OCI-LY1 (cell line): ENCODE measurements at regions not wholly inside any gene's neighbourhood (a gene's known extent, or its start where the extent isn't known, plus 50 kb on each side); places are given as distances from the start of the nearest gene placed in this dataset.

Experiments
- H2AFZ ChIP-seq: fragments of 200-600 bp; sonication (generic), shearing (Covaris generic); 2 replicates; pipeline ENCODE4 v1.6.0; 2014; ENCODE audit warnings: antibody characterized with exemption, mild to moderate bottlenecking, low read length
- H3F3A ChIP-seq: fragments of 200-600 bp; sonication (generic), shearing (Covaris generic); 2 replicates; pipeline ENCODE4 v1.6.0; 2014; ENCODE audit warnings: mild to moderate bottlenecking, antibody characterized with exemption, low read length, moderate library complexity; ENCODE audit not compliant: insufficient read depth
- H3K27ac ChIP-seq: fragments of 200-600 bp; sonication (generic); 2 replicates; pipeline ENCODE4 v1.5.1; 2014; ENCODE audit warnings: low read length, mixed run types, mild to moderate bottlenecking, low read depth; ENCODE audit not compliant: poor library complexity, severe bottlenecking
- H3K27me3 ChIP-seq: fragments of 200-600 bp; sonication (generic); 2 replicates; pipeline ENCODE4 v1.6.0; 2014; ENCODE audit warnings: antibody characterized with exemption, mild to moderate bottlenecking, low read length, moderate library complexity; ENCODE audit not compliant: insufficient read depth
- H3K36me3 ChIP-seq: fragments of 200-600 bp; sonication (generic); 2 replicates; pipeline ENCODE4 v1.6.1; 2014; ENCODE audit warnings: mild to moderate bottlenecking, antibody characterized with exemption, low read length, moderate library complexity, mixed read lengths; ENCODE audit not compliant: insufficient read depth
- H3K4me1 ChIP-seq: fragments of 200-600 bp; sonication (generic); 2 replicates; pipeline ENCODE4 v1.5.1; 2014; ENCODE audit warnings: mild to moderate bottlenecking, low read length, moderate library complexity; ENCODE audit not compliant: insufficient read depth, severe bottlenecking
- H3K4me2 ChIP-seq: fragments of 200-600 bp; sonication (generic), shearing (Covaris generic); 2 replicates; pipeline ENCODE4 v1.6.1; 2014; ENCODE audit warnings: low read length
- H3K4me3 ChIP-seq: fragments of 200-600 bp; sonication (generic); 2 replicates; pipeline ENCODE4 v1.5.1; 2014; ENCODE audit warnings: low read length, low read depth, mild to moderate bottlenecking, mixed read lengths; ENCODE audit not compliant: poor library complexity, severe bottlenecking
- H3K79me2 ChIP-seq: fragments of 200-600 bp; shearing (Covaris generic); 2 replicates; pipeline ENCODE4 v1.6.1; 2016; ENCODE audit warnings: mixed run types, low read length, mixed read lengths; ENCODE audit not compliant: insufficient read depth
- H3K9ac ChIP-seq: fragments of 200-600 bp; sonication (generic), shearing (Covaris generic); 2 replicates; pipeline ENCODE4 v1.6.1; 2014; ENCODE audit warnings: mild to moderate bottlenecking, low read length, mixed read lengths
- H3K9me2 ChIP-seq: fragments of 200-600 bp; sonication (generic), shearing (Covaris generic); 2 replicates; pipeline ENCODE4 v1.6.1; 2014; ENCODE audit warnings: low read depth, mild to moderate bottlenecking, low read length, mixed read lengths
- H3K9me3 ChIP-seq: fragments of 200-600 bp; shearing (Covaris generic); 2 replicates; pipeline ENCODE4 v1.6.1; 2014; ENCODE audit warnings: low read length, mixed read lengths
- H4K20me1 ChIP-seq: fragments of 200-600 bp; sonication (generic), shearing (Covaris generic); 2 replicates; pipeline ENCODE4 v1.6.0; 2016; ENCODE audit warnings: mild to moderate bottlenecking, low read length; ENCODE audit not compliant: insufficient read depth
- EZH2 ChIP-seq: fragments of 200-600 bp; sonication (generic), shearing (Covaris generic); IDR thresholded peaks from 2 replicates; pipeline ENCODE4 v1.8.0; 2017; ENCODE audit warnings: borderline replicate concordance, mixed run types, mild to moderate bottlenecking, antibody characterized with exemption, low read length, moderate library complexity, mixed read lengths
- TF ChIP-seq, protein P1 (sequence below): fragments of 200-600 bp; sonication (generic), shearing (Covaris generic); IDR thresholded peaks from 2 replicates; pipeline ENCODE4 v1.5.1; 2017; ENCODE audit warnings: mild to moderate bottlenecking, antibody characterized with exemption, low read length, moderate library complexity, mixed read lengths

DNA sequence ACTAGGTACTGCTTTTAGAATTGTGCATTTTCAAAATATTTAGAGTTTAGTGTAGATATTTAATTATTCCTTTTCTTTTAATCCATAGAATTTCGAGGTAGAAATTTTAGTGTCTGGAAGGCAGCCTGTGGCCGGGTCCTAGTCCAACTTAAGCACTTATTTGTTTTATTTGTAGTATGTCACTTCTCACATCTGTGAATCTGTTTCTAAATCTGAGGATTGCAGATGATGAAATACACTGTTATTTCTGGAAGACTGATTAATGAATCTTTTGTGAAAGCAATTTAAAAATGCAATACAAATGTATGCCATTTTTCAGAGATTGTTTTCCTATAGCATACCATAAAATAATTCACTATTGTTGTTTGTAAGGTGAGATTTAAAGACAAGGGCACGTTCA, 483.9 kb upstream of the TRIB2 start:
- H3K9me3 ChIP-seq, result no peaks in the 10 kb centered on the region
- no peaks in the 10 kb centered on the region for H4K20me1 ChIP-seq
- no peaks in the 10 kb centered on the region for H3K9me2 ChIP-seq
- H3K27ac ChIP-seq, result no peak overlapping the region
- no peaks in the 10 kb centered on the region for H3K4me1 ChIP-seq
- H3K9ac ChIP-seq, result no peak overlapping the region
- TF ChIP-seq EZH2, result no peak
- TF ChIP-seq, protein P1, sequence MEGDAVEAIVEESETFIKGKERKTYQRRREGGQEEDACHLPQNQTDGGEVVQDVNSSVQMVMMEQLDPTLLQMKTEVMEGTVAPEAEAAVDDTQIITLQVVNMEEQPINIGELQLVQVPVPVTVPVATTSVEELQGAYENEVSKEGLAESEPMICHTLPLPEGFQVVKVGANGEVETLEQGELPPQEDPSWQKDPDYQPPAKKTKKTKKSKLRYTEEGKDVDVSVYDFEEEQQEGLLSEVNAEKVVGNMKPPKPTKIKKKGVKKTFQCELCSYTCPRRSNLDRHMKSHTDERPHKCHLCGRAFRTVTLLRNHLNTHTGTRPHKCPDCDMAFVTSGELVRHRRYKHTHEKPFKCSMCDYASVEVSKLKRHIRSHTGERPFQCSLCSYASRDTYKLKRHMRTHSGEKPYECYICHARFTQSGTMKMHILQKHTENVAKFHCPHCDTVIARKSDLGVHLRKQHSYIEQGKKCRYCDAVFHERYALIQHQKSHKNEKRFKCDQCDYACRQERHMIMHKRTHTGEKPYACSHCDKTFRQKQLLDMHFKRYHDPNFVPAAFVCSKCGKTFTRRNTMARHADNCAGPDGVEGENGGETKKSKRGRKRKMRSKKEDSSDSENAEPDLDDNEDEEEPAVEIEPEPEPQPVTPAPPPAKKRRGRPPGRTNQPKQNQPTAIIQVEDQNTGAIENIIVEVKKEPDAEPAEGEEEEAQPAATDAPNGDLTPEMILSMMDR, result no peak
- H3K36me3 ChIP-seq, result no peaks in the 10 kb centered on the region
- no peaks in the 10 kb centered on the region for H3K27me3 ChIP-seq
- H3K4me3 ChIP-seq, result no peak overlapping the region
- no peak overlapping the region for H2AFZ ChIP-seq
- H3K79me2 ChIP-seq, result no peaks in the 10 kb centered on the region
- no peak overlapping the region for H3K4me2 ChIP-seq
- no peaks in the 10 kb centered on the region for H3F3A ChIP-seq

DNA sequence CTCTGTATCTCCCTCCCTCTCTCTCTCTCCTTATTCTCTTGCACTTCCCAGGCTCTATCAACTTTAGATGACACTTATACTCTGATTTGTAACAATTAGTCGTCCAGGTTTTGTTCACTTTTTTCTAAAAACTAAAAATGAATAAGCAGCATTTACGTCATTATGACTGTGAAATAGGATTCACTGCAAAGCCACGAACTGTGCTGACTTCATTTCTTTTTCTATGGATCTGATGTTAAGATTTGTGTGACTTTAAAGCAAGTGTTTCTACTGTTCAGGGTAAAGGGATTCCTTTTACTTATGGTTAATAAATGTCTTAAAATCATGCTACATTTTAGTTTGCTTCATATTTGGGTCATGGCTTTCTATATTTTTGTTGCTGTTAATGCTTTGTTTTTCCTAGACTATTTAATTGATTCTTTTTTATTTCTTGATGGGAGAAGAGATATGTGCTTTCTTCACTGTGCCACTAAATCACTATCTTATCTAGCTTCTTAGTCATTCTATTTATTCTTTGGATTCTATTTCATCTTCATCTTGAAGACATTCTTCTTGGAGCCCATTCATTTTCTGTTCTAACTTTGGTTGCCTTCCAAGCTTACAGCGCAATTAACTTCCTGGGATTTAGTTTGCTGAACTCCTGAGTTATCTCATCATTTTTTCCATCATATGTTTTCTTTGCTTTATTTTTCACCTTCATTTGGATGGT, 480.4 kb upstream of the TRIB2 start:
- H3K9me2 ChIP-seq, result no peaks in the 10 kb centered on the region
- H2AFZ ChIP-seq, result no peak overlapping the region
- TF ChIP-seq, protein P1, result no peak
- no peak for TF ChIP-seq EZH2
- no peaks in the 10 kb centered on the region for H4K20me1 ChIP-seq
- H3K27ac ChIP-seq, result no peak overlapping the region
- H3K36me3 ChIP-seq, result no peaks in the 10 kb centered on the region
- no peaks in the 10 kb centered on the region for H3K9me3 ChIP-seq
- H3K79me2 ChIP-seq, result no peaks in the 10 kb centered on the region
- no peak overlapping the region for H3K9ac ChIP-seq
- no peaks in the 10 kb centered on the region for H3K4me1 ChIP-seq
- no peaks in the 10 kb centered on the region for H3K27me3 ChIP-seq
- H3K4me2 ChIP-seq, result no peak overlapping the region
- no peak overlapping the region for H3K4me3 ChIP-seq
- no peaks in the 10 kb centered on the region for H3F3A ChIP-seq

DNA sequence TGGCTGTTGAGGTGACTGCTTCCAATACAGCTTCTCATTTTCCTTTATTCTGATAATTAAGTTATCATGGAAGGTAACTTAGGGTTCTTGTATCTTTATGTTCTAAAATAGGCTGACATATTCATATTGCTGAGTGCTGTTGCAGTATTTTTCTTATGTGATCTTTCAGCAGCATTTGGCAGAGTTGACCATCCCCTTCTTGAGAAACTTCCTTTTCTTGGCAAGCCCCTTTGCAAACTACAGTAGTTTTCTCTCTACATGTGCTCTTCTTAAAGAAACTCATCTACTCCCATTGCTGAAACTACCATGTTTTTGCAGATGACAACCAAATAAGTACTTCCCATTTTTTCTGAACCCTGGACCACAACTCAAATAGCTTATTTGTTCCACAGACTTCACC, 476.5 kb upstream of the TRIB2 start:
- TF ChIP-seq EZH2, result no peak
- TF ChIP-seq, protein P1, result no peak
- H2AFZ ChIP-seq, result no peak overlapping the region
- no peaks in the 10 kb centered on the region for H3K9me2 ChIP-seq
- no peak overlapping the region for H3K9ac ChIP-seq
- H3K36me3 ChIP-seq, result no peaks in the 10 kb centered on the region
- no peaks in the 10 kb centered on the region for H3K79me2 ChIP-seq
- H3K4me2 ChIP-seq, result no peak overlapping the region
- no peak overlapping the region for H3K27ac ChIP-seq
- no peaks in the 10 kb centered on the region for H3K9me3 ChIP-seq
- no peaks in the 10 kb centered on the region for H3K4me1 ChIP-seq
- H3K4me3 ChIP-seq, result no peak overlapping the region
- H4K20me1 ChIP-seq, result no peaks in the 10 kb centered on the region
- H3K27me3 ChIP-seq, result no peaks in the 10 kb centered on the region
- no peaks in the 10 kb centered on the region for H3F3A ChIP-seq
